T1000 (cell line): ENCODE measurements at regions not wholly inside any gene's neighbourhood (a gene's known extent, or its start where the extent isn't known, plus 50 kb on each side); places are given as distances from the start of the nearest gene placed in this dataset.
"Not testable (repeated sequence)": the region's sequence is repeated elsewhere in the genome, so short reads cannot be mapped to it uniquely, and the experiment has no call there.

Source experiments
- DNase-seq: peaks from one replicate; lab custom pipeline; 2025; ENCODE audit warnings: mixed read lengths; lab: John Stamatoyannopoulos, UW

GRCh38 chr4:138501614-138502013 is 259.5 kb upstream of the SLC7A11 start:
- DNase-seq: no peak

GRCh38 chr4:138500869-138501268 is 258.7 kb upstream of the SLC7A11 start:
- DNase-seq: no peak

DNA sequence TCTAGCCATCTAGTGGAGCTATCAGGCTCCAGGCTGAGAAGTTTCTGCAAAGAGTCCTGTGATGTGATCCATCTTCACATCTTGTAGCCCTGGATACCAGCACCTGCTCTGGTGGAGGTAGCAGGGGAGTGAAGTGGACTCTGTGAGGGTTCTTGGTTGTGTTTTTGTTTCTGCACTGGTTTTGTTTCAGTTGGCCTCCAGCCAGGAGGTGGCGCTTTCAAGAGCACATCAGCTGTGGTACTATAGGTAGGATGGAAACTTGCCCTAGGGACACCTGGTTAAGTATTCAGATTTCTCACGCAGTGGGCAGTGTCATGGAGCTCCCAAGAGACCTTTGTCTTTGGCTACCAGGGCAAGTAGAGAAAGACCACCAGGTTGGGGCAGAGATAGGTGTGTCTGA is 257.5 kb upstream of the SLC7A11 start:
- no peak for DNase-seq

DNA sequence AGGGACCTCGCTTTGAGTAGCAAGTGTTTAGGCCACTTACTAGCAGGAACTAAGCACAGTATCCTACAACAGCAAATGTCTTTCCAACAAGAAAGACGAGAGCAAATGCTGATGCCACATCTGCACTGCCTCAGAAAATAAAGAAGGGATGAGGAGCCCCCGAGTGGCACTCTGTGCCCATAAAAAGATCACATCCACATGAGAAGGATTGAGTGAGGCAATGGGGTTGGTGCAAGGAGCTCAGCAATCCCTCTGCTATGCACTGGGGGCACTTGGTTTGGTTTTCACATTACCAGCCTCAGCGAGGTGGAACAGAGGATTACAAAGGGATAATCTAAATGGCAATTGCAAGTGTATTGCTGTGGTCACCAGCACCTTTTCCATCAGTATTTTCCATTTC is 252.8 kb upstream of the SLC7A11 start:
- no peak for DNase-seq

DNA sequence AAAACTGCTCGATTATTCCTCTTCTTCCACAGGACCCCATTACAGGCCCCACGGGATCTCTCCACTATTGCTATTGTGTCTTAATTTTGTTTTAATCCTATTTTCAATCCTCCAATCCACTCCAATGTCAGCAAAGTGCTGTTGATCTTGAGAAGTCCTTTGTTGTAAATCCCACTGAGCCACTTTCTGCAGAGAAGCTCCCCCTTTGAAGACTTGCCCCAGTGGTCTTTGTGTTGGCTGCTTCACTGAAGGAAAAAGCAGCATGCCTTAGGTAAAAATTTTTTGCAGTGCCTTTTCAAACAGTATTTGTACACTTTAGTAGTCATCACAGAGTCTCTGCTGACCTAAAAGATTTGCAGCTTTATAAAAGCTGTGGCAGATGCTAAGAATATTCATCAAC is 252.0 kb upstream of the SLC7A11 start:
- no peak for DNase-seq

GRCh38 chr4:138492176-138492575 is 250.0 kb upstream of the SLC7A11 start:
- no peak for DNase-seq

DNA sequence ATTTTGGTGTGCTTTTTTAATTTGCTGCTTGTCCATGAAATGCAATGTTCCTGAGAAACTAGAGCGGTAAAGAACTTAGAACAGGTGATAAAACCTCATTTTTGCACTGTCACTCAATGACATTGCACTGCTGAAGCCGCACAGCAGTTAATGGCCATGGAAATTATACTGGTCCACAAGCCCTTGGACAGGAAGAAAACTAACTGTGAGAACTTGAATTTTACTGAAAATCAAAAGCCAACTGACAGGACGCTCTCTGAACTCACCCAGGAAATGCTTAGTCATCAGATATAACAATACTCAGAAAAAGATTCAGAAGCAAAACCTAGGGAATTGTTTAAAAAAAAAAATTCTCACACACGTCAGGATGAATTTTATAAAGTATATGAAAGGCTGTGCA is 246.4 kb upstream of the SLC7A11 start:
- DNase-seq: no peak

GRCh38 chr4:138487670-138488069 is 245.5 kb upstream of the SLC7A11 start:
- no peak for DNase-seq

DNA sequence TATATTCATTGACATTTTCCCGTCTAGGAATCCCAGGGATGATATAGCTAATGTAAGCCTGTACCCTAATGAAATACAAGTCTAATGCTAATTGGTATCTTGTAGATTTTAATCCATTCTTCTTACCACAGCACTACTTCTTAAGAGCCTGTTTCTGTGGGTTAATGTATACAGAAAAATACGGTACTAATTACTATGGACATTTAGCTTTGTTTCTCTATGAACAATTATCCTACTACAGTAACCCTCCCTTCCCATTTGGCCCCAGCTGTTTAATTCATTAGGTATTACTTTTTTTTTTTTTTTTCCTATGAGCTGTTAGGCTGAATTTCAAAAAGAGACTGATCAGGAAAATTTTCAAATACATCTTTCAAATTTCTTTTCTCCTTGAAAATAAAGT is 245.1 kb upstream of the SLC7A11 start:
- no peak for DNase-seq

- DNase-seq: no peak
Measured at GRCh38 chr4:138485498-138485897, 243.3 kb upstream of the SLC7A11 start.

GRCh38 chr4:138475116-138475515 is 233.0 kb upstream of the SLC7A11 start:
- no peak for DNase-seq

DNA sequence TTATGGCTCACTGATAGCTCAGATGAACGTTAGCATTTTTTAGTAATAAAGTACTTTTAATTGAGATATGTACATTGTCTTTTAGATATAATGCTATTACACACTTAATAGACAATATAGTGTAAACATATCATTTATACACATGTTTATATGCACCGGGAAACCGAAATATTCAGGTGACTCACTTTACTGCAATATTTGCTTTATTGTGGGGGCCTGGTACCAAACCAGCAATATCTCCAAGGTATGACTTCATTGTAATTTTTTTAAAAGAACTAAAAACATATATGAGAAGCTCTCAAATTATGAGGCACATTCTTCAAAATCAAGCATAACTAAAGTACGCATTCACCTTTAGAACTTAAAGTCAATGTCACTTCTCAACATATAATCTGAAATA is 231.2 kb upstream of the SLC7A11 start:
- DNase-seq: no peak

GRCh38 chr4:138460477-138461414 is 218.6 kb upstream of the SLC7A11 start:
- DNase-seq: no peak

- no peak for DNase-seq
Measured at GRCh38 chr4:138458751-138459150, 216.6 kb upstream of the SLC7A11 start.

- DNase-seq: not testable (repeated sequence)
Measured at GRCh38 chr4:138456349-138456748, 214.2 kb upstream of the SLC7A11 start.

DNA sequence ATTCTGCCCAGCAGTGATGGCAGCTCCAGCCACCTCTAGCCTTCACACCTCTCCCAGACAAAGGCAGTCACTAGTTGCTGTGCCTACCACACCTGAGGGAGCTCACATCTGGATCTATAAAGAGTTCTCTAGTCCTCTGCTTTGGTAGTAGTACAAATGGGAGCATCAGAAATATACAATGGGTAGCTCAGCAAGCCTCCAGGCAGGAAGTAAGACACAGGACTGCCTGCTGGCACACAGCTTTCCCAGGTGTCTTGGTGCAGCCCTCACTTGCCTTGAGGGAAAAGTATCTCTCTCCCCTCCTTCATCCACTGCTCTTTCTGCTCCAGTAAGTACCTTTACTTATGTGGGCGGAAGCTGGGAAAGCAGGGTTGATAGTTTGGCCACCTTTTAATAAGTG is 212.9 kb upstream of the SLC7A11 start:
- no peak for DNase-seq

GRCh38 chr4:138452826-138453225 is 210.7 kb upstream of the SLC7A11 start:
- no peak for DNase-seq

GRCh38 chr4:138451276-138451663 is 209.1 kb upstream of the SLC7A11 start:
- no peak for DNase-seq

DNA sequence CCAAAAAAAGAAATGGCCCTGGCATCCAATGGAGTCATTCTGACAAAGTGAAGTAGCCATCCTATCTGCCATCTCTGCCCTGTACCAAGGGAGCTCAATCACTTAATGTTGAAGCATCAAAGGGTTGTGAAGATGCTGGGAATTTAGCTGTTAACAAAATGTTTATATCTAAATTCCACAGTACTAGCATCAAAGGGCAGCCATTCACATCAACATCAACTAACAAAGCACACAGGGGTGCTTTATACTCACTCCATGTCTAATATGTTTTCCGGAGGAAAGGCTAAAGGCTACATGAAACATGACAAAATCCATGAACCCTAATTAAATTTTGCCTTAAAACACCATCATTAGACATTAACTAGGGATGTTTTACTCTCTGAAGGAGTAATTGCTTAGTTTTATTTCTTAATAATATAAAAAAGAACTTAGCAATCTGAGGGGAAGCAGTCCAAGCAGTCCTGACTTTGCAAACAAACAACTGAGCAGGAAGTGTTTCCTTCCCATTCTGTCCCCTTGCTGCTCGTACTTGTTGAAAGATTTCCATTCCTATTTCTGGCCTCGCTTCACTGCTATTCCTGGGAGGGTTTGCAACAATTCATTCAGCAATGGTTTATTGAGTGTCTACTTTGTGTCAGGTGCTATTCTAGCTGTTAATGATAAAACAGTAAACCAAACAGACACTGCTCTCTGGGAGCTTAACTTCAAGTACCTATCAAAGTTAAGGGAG is 208.6 kb upstream of the SLC7A11 start:
- DNase-seq: no peak

DNA sequence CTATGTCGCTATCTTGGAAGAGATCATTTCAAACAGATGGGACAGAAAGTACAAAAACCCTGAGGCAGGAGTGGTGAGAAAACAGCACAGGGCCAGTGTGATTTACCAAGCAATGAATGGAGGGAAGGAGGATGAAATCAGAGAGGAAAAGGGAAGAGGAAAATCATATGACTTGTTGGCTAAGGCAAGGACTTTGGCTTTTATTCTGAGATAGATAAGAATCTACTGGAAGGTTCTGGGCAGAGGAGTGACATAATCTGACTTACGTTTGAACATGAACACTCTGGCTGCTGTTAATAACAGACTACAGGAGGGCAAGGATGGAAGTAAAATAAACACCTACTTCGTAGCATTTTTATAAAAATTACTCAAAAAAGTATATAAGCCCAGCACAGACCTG is 207.8 kb upstream of the SLC7A11 start:
- DNase-seq: no peak

GRCh38 chr4:138448169-138448568 is 206.0 kb upstream of the SLC7A11 start:
- DNase-seq: no peak

DNA sequence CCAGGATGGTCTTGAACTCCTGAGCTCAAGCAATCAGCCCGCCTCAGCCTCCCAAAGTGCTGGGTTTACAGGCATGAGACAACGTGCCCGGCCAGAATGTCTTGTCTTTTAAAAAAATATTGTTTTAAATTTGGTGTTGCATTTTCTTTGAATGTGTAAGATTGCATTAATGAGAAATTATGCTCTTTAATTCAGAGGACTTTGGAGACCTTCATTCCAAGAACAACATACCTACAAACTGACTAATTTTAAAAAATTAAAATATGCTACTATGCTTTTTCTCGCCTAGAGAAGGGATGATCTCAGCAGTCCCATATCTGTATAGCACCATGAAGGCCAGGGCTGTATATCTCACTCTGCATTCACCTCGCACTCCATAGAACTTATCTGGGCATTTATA is 204.3 kb upstream of the SLC7A11 start:
- no peak for DNase-seq

- no peak for DNase-seq
Measured at GRCh38 chr4:138445098-138445497, 202.9 kb upstream of the SLC7A11 start.
